ENCODE measurements at regions not wholly inside any gene's neighbourhood (a gene's known extent, or its start where the extent isn't known, plus 50 kb on each side); places are given as distances from the start of the nearest gene placed in this dataset.

DNA sequence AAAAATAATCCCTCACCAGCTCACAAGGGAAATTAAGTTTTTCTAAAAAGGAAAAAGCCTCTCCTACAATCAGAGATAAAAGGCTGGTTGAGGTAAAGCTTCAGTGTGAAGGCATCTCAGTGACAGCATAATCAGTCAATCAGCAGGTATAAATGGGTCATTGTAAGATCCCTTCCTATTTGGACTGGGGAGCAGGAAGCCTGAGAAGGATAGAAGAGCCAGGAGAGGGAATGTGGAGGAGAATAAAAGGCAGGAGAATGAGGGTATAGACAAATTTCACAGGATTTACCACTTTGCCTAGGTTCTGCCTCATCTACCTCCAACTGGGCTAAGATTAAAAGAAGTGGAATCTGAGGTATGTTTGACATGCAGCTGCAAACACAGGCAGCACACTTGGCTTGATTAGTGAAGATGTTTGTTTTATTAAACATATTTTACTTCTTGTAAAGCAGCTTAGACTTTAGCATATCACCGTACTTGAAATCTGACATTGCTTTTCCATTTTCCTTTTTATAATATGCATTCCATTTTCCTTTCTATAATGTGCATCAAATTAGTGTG lies 479.1 kb upstream of the USP15 start:
- Histone ChIP-seq H3K27me3 (replicated peaks in 1 of 4; ENCODE audit: control insufficient read depth in 3 of 4, extremely low read depth in 1 of 4, insufficient read depth in 3 of 4, low read length in 3 of 4) (peaks cover 0 to 2% (median 0%) of the 10 kb centered on the region in 4 experiments; a peak in 2 of 7 replicates), H3K79me1 (ENCODE audit: low read depth, low read length) (no peaks in the 10 kb centered on the region), H2AFZ (ENCODE audit: low read length) (no peak overlapping the region), H4K5ac (ENCODE audit: insufficient read length, low read depth, low read length) (no peak overlapping the region), H4K91ac (replicated peaks; ENCODE audit: insufficient read length, low read length) (no peak overlapping the region), H3K56ac (replicated peaks; ENCODE audit: insufficient read length, low read depth, low read length) (no peak overlapping the region), H2BK5ac (ENCODE audit: low read depth, low read length) (no peak overlapping the region), H3K9me3 (ENCODE audit: insufficient read depth in 2 of 2, low read depth in 1 of 2, low read length in 1 of 2) (no peaks in the 10 kb centered on the region; a peak in 1 of 4 replicates), H3K36me3 (ENCODE audit: control insufficient read depth in 2 of 4, insufficient read depth in 4 of 4, low read length in 3 of 4) (no peaks in the 10 kb centered on the region), H2BK12ac (ENCODE audit: low read depth, low read length) (no peak overlapping the region), H4K20me1 (replicated peaks in 1 of 2; ENCODE audit: control insufficient read depth in 1 of 2, insufficient read depth in 2 of 2, low read length in 2 of 2) (no peaks in the 10 kb centered on the region), H3K4me1 (replicated peaks in 1 of 4; ENCODE audit: control insufficient read depth in 3 of 4, insufficient read depth in 4 of 4, low read length in 3 of 4) (peaks cover 0 to 16% (median 4%) of the 10 kb centered on the region in 4 experiments; a peak in 3 of 7 replicates), H4K8ac (ENCODE audit: extremely low read depth, insufficient read depth, low read length) (no peak overlapping the region), H3K18ac (ENCODE audit: extremely low read depth, low read length) (no peak overlapping the region), H3K79me2 (ENCODE audit: control insufficient read depth in 1 of 2, insufficient read depth in 2 of 2, low read length in 2 of 2) (no peaks in the 10 kb centered on the region), H3K14ac (ENCODE audit: insufficient read length) (no peak overlapping the region), H3K4ac (replicated peaks; ENCODE audit: insufficient read length, low read depth, low read length) (no peak overlapping the region), H3K4me2 (ENCODE audit: insufficient read depth in 1 of 2, low read depth in 2 of 2, low read length in 2 of 2) (peak overlapping the region; percentile 9 to 19; a peak in 2 of 4 replicates), H2BK20ac (ENCODE audit: low read length) (no peak overlapping the region), H3K23ac (ENCODE audit: insufficient read length) (no peak overlapping the region), H3K9ac (replicated peaks in 1 of 4; ENCODE audit: extremely low read depth in 1 of 4, low read depth in 3 of 4, low read length in 3 of 4) (no peak overlapping the region), H2BK120ac (replicated peaks; ENCODE audit: low read depth, low read length) (no peak overlapping the region), H2AK5ac (ENCODE audit: low read depth, low read length) (no peak overlapping the region), H2BK15ac (ENCODE audit: low read length) (no peak overlapping the region), H3K27ac (ENCODE audit: low read depth, low read length) (no peak overlapping the region), H3K4me3 (ENCODE audit: extremely low read depth in 1 of 4, insufficient read depth in 2 of 4, low read depth in 3 of 4, low read length in 4 of 4) (peak overlapping the region in 1 of 4 experiments; percentile 20; a peak in 1 of 8 replicates), H3K23me2 (ENCODE audit: low read depth, low read length) (no peaks in the 10 kb centered on the region)
- CTCF ChIA-PET (ENCODE audit: partially characterized antibody): interaction anchor here (0.6 kb wide), 1 partner anchor 1393 kb away, joined by 3 read pairs; no protein-coding TSS in a partner anchor
- POLR2A ChIA-PET (ENCODE audit: partially characterized antibody): no interaction called here
- FAIRE-seq: no peak
- TF ChIP-seq CEBPB (IDR thresholded peaks at IDR 0.05; ENCODE audit: low read depth, low read length): no peak
- no peak for TF ChIP-seq MAX (IDR thresholded peaks at IDR 0.05)
- no peak for TF ChIP-seq JUND (IDR thresholded peaks at IDR 0.05; ENCODE audit: low read length)
- TF ChIP-seq TEAD4 (IDR thresholded peaks at IDR 0.05; ENCODE audit: low read depth, low read length): peak; percentile 67; the same call in 1 of the 2 replicates
- DNase-seq (ENCODE audit: low read depth in 1 of 2, low spot score in 2 of 2): no peak
- 56% methylated on average over 1 of the region's 1 CpG; no CpG with 5 or more reads in 1 of the 2 experiments for whole genome bisulfite sequencing, 2 experiments (ENCODE audit: extremely low coverage in 1 of 2, insufficient coverage in 1 of 2, insufficient read length in 1 of 2, insufficient replicate concordance in 2 of 2, low coverage in 1 of 2, low lambda C conversion rate in 2 of 2, missing lambda C conversion rate in 1 of 2)
